ENCODE measurements at regions not wholly inside any gene's neighbourhood (a gene's known extent, or its start where the extent isn't known, plus 50 kb on each side); places are given as distances from the start of the nearest gene placed in this dataset.

DNA sequence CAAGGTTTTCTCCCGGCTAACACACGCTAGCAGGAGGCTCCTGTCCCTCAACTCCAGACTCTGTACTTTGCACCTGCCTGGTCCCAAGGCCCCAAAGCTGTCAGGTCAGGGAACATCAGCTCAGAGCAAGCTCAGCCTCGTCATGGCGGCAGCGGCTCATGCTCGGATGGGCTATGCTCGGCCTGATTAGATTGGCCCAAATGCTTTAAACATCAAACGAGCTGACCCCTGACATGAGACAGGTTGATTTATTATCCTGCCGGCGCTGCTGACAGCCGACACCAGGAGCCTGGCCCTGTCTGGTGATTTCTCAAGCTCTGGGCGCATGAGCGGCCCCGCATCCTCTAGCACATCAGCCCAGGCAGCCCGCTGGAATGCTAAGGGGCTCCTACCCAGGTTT is 436.4 kb downstream of the EIPR1 start:
- DNase-seq (ENCODE audit: low read depth) = no peak
- ChIA-PET CTCF (no interaction called here), POLR2A (no interaction called here)
- TF ChIP-seq, protein P1, sequence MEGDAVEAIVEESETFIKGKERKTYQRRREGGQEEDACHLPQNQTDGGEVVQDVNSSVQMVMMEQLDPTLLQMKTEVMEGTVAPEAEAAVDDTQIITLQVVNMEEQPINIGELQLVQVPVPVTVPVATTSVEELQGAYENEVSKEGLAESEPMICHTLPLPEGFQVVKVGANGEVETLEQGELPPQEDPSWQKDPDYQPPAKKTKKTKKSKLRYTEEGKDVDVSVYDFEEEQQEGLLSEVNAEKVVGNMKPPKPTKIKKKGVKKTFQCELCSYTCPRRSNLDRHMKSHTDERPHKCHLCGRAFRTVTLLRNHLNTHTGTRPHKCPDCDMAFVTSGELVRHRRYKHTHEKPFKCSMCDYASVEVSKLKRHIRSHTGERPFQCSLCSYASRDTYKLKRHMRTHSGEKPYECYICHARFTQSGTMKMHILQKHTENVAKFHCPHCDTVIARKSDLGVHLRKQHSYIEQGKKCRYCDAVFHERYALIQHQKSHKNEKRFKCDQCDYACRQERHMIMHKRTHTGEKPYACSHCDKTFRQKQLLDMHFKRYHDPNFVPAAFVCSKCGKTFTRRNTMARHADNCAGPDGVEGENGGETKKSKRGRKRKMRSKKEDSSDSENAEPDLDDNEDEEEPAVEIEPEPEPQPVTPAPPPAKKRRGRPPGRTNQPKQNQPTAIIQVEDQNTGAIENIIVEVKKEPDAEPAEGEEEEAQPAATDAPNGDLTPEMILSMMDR (IDR thresholded peaks at IDR 0.05; ENCODE audit: insufficient read depth, low read depth, low read length) = no peak
- Histone ChIP-seq H3K36me3 (ENCODE audit: control insufficient read depth, insufficient read depth, low read length) (no peaks in the 10 kb centered on the region), H3K27me3 (ENCODE audit: control insufficient read depth, insufficient read depth, low read length) (no peaks in the 10 kb centered on the region), H3K4me3 (ENCODE audit: low read depth, low read length) (no peak overlapping the region)

DNA sequence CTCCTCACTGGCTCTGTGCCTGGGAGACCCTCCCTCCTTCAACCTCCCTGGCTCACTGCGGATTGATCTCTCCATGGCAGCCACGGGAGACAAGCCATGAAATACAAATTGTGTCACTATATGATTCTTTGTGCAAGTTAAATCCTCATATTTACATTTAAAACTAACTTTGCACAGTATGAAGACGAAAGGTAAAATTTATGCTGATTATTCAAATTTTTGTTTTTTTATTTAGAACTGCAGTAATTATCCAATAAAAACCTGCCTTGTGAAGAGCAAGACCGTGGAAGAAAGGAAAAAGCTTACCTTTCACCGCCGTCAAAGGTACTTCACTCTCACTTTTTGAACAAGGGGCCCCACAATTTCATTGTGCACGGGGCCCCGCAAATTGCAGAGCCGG is 436.9 kb downstream of the EIPR1 start:
- POLR2A ChIA-PET = no interaction called here
- no peak for DNase-seq (ENCODE audit: low read depth)
- H3K4me3 ChIP-seq (ENCODE audit: low read depth, low read length) = no peak overlapping the region
- H3K27me3 ChIP-seq (ENCODE audit: control insufficient read depth, insufficient read depth, low read length) = no peaks in the 10 kb centered on the region
- H3K36me3 ChIP-seq (ENCODE audit: control insufficient read depth, insufficient read depth, low read length) = no peaks in the 10 kb centered on the region
- TF ChIP-seq, protein P1 (IDR thresholded peaks at IDR 0.05; ENCODE audit: insufficient read depth, low read depth, low read length) = no peak
- CTCF ChIA-PET = no interaction called here

DNA sequence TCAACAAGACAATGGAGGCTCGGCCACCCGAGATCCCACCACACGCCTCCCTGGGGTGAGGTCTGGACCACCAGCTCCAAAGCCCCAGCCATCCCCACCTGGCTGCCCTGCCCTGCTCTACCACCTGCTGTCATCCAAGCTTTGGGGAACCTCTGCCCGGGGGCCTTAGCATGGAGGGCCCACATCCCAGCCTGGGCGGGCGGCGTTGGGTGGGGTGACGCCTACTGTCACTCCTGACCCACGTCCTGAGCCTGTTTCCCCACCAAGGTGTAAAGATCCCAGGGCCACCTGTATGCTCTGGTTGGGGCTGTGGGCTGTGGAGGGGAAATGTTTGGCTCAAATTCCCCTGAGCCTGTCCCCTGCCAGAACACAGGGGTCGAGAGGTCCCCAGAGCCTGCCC is 437.6 kb downstream of the EIPR1 start:
- CTCF ChIA-PET = no interaction called here
- TF ChIP-seq, protein P1 (IDR thresholded peaks at IDR 0.05; ENCODE audit: insufficient read depth, low read depth, low read length) = no peak
- POLR2A ChIA-PET = no interaction called here
- no peak overlapping the region for H3K4me3 ChIP-seq (ENCODE audit: low read depth, low read length)
- H3K36me3 ChIP-seq (ENCODE audit: control insufficient read depth, insufficient read depth, low read length) = no peaks in the 10 kb centered on the region
- H3K27me3 ChIP-seq (ENCODE audit: control insufficient read depth, insufficient read depth, low read length) = no peaks in the 10 kb centered on the region
- no peak for DNase-seq (ENCODE audit: low read depth)

DNA sequence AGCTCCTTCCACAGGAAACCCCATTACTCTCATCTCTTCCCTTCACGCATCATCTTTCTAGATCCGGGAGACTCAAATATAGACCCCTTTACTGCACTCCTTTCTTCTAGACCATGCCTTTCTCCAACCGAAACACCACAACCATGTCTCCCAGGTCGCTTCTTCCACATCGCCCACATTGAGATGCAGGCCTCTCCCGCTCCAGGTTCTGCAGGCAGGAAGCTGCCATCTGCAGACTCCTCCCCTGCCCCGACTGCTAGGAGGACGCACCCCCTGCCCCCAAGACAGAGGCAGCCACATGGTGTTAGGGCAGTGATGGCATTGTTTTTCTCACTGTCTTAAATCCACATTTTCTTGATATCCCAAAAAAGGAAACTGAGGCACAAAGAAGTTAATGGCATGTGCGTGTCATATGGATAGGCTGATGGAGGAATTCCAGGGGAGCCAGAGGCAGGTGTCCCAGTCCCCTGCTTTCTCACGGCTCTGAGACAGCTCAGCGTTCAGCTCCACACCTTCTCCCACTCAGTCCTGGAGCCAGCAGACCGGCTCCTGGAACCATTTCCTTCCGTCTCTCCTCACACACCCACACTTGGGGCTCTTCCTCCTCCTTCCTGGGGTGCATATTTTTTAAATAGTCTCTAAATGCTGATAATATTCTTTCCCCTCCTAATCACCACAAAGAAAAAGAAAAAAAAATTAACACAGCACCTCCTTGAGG is 438.4 kb downstream of the EIPR1 start:
- H3K27me3 ChIP-seq (ENCODE audit: control insufficient read depth, insufficient read depth, low read length) = no peaks in the 10 kb centered on the region
- CTCF ChIA-PET = no interaction called here
- H3K4me3 ChIP-seq (ENCODE audit: low read depth, low read length) = no peak overlapping the region
- POLR2A ChIA-PET = no interaction called here
- DNase-seq (ENCODE audit: low read depth) = no peak
- no peaks in the 10 kb centered on the region for H3K36me3 ChIP-seq (ENCODE audit: control insufficient read depth, insufficient read depth, low read length)
- TF ChIP-seq, protein P1 (IDR thresholded peaks at IDR 0.05; ENCODE audit: insufficient read depth, low read depth, low read length) = no peak

DNA sequence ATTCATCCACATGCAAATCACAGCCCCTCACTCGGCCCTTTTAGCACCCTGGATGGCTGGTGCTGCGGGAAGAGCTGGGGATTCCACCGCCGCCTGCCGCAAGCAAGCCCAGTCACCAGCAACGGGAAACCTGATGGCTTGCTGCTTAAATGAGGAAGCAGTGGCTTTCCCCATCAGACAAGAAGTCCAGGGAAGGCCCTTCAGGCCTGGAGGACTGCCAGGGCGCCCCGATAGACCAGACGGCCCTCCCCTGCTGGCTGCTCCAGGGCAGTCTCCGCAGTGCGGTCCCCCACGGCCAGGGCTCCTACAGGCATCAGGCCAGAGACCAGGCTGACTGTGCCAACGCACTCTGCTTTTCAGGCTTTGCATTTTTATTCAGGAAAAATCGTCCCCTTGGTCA is 439.1 kb downstream of the EIPR1 start:
- Histone ChIP-seq H3K27me3 (ENCODE audit: control insufficient read depth, insufficient read depth, low read length) (no peaks in the 10 kb centered on the region), H3K4me3 (ENCODE audit: low read depth, low read length) (no peak overlapping the region), H3K36me3 (ENCODE audit: control insufficient read depth, insufficient read depth, low read length) (no peaks in the 10 kb centered on the region)
- no peak for DNase-seq (ENCODE audit: low read depth)
- POLR2A ChIA-PET = no interaction called here
- CTCF ChIA-PET = no interaction called here
- TF ChIP-seq, protein P1 (IDR thresholded peaks at IDR 0.05; ENCODE audit: insufficient read depth, low read depth, low read length) = no peak
